ENCODE measurements at regions not wholly inside any gene's neighbourhood (a gene's known extent, or its start where the extent isn't known, plus 50 kb on each side); places are given as distances from the start of the nearest gene placed in this dataset.

DNA sequence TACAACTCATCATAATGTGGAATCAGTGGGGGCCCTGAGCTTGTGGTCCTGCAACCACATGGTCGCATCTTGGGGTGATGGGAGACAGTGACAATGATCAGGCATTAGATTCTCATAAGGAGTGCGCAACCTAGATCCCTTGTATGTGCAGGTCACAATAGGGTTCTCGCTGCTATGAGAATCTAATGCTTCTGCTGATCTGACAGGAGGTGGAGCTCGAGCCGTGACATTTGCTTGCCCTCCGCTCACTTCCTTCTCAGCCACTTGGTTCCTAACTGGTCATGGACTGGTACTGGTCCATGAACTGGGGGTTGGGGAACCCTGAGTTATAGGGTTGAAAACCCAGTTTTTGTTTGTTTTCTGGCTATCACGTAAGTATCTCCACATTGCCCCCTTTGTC lies 1290.9 kb upstream of the ATXN8OS start:
- TF ChIP-seq, protein P1, sequence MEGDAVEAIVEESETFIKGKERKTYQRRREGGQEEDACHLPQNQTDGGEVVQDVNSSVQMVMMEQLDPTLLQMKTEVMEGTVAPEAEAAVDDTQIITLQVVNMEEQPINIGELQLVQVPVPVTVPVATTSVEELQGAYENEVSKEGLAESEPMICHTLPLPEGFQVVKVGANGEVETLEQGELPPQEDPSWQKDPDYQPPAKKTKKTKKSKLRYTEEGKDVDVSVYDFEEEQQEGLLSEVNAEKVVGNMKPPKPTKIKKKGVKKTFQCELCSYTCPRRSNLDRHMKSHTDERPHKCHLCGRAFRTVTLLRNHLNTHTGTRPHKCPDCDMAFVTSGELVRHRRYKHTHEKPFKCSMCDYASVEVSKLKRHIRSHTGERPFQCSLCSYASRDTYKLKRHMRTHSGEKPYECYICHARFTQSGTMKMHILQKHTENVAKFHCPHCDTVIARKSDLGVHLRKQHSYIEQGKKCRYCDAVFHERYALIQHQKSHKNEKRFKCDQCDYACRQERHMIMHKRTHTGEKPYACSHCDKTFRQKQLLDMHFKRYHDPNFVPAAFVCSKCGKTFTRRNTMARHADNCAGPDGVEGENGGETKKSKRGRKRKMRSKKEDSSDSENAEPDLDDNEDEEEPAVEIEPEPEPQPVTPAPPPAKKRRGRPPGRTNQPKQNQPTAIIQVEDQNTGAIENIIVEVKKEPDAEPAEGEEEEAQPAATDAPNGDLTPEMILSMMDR (IDR thresholded peaks at IDR 0.05; ENCODE audit: insufficient read depth, low read length, poor library complexity, severe bottlenecking) = no peak
- TF ChIP-seq EZH2phosphoT487 (conservative IDR thresholded peaks at IDR 0.05; ENCODE audit: low read length) = no peak
- Histone ChIP-seq H3K9ac (ENCODE audit: low read length) (0 out of 2 replicates have a peak overlapping the region, but pooled peaks have one; percentile 2), H4K20me1 (ENCODE audit: low read depth, low read length) (no peaks in the 10 kb centered on the region), H3K36me3 (ENCODE audit: low read length) (no peaks in the 10 kb centered on the region; the same call in 1 of the 2 replicates), H3K4me3 (ENCODE audit: insufficient read depth, low read length, poor library complexity, severe bottlenecking) (peak overlapping the region; percentile 1), H3F3A (ENCODE audit: insufficient read depth) (no peaks in the 10 kb centered on the region), H3K4me2 (ENCODE audit: low read depth, low read length, poor library complexity, severe bottlenecking) (peak overlapping the region; percentile 29), H2AFZ (ENCODE audit: low read depth, low read length, severe bottlenecking) (peak overlapping the region; percentile 55), H3K27me3 (ENCODE audit: low read length) (no peaks in the 10 kb centered on the region), H3K9me3 (ENCODE audit: insufficient read depth, low read length) (no peaks in the 10 kb centered on the region), H3K79me2 (ENCODE audit: insufficient read depth, low read length) (no peaks in the 10 kb centered on the region), H3K27ac (ENCODE audit: low read depth, low read length) (no peak overlapping the region), H3K9me2 (replicated peaks; ENCODE audit: insufficient read depth, low read length) (no peaks in the 10 kb centered on the region)

DNA sequence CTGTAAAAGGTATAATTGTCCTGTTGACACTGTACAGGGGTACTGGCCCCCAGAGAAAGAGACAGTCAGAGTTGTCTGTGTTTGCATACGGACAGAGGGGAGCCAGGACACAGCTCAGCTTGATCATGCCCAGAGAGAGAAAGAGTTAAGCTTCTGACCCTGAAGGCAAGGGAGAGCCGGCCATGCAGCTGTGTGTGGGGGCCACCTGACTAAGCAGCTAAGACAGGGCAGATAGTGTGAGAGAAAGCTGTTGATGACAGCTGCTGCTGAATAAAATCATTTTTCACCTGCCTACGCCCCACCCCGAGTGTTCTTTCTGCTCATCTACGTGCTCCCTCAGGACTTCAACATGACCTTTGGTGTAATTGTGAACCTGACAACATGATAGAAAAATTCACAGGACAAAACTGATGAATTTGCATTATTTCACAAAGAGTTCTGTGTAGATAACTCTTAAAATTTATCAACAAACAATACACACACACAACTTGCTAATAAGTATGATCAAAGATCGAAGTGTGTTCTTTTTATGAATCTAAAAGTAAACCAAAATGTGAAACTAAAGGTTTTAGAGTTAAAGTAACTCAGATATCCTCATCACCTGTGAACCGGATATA lies 1294.3 kb upstream of the ATXN8OS start:
- H3K4me3 ChIP-seq (ENCODE audit: insufficient read depth, low read length, poor library complexity, severe bottlenecking) = no peak overlapping the region
- H3K4me2 ChIP-seq (ENCODE audit: low read depth, low read length, poor library complexity, severe bottlenecking) = no peak overlapping the region
- peak overlapping the region; percentile 8 for H2AFZ ChIP-seq (ENCODE audit: low read depth, low read length, severe bottlenecking)
- H3F3A ChIP-seq (ENCODE audit: insufficient read depth) = no peaks in the 10 kb centered on the region
- no peaks in the 10 kb centered on the region for H4K20me1 ChIP-seq (ENCODE audit: low read depth, low read length)
- H3K27me3 ChIP-seq (ENCODE audit: low read length) = no peaks in the 10 kb centered on the region
- no peaks in the 10 kb centered on the region for H3K9me3 ChIP-seq (ENCODE audit: insufficient read depth, low read length)
- H3K79me2 ChIP-seq (ENCODE audit: insufficient read depth, low read length) = no peaks in the 10 kb centered on the region
- H3K27ac ChIP-seq (ENCODE audit: low read depth, low read length) = no peak overlapping the region
- H3K9ac ChIP-seq (ENCODE audit: low read length) = no peak overlapping the region
- no peaks in the 10 kb centered on the region for H3K9me2 ChIP-seq (replicated peaks; ENCODE audit: insufficient read depth, low read length)
- no peak for TF ChIP-seq EZH2phosphoT487 (conservative IDR thresholded peaks at IDR 0.05; ENCODE audit: low read length)
- TF ChIP-seq, protein P1 (IDR thresholded peaks at IDR 0.05; ENCODE audit: insufficient read depth, low read length, poor library complexity, severe bottlenecking) = no peak
- no peaks in the 10 kb centered on the region; the same call in 1 of the 2 replicates for H3K36me3 ChIP-seq (ENCODE audit: low read length)

DNA sequence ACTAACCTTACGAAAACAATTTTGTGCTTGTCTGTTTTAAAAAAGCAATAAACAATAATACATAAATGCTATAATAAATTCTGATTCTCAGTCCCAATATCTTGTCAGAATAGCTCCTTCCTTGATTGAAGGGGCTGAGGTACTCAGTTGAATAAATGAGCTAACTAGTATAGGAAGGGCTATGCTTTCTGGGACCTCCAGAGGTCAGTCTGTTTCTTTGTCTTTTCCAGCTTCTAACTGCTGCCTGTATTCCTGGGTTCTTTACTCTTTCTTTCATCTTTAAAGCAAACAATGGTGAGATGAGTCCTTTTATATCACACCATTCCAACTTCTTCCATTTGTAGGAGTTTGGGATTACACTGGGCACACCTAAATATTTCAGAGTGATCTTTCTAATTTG lies 1297.0 kb upstream of the ATXN8OS start:
- Histone ChIP-seq H3K27me3 (ENCODE audit: low read length) (no peaks in the 10 kb centered on the region), H3K27ac (ENCODE audit: low read depth, low read length) (no peak overlapping the region), H4K20me1 (ENCODE audit: low read depth, low read length) (no peaks in the 10 kb centered on the region), H3K4me3 (ENCODE audit: insufficient read depth, low read length, poor library complexity, severe bottlenecking) (no peak overlapping the region), H3K9me2 (replicated peaks; ENCODE audit: insufficient read depth, low read length) (no peaks in the 10 kb centered on the region), H3K79me2 (ENCODE audit: insufficient read depth, low read length) (no peaks in the 10 kb centered on the region), H3K36me3 (ENCODE audit: low read length) (no peaks in the 10 kb centered on the region; the same call in 1 of the 2 replicates), H2AFZ (ENCODE audit: low read depth, low read length, severe bottlenecking) (no peak overlapping the region), H3F3A (ENCODE audit: insufficient read depth) (no peaks in the 10 kb centered on the region), H3K9ac (ENCODE audit: low read length) (no peak overlapping the region), H3K4me2 (ENCODE audit: low read depth, low read length, poor library complexity, severe bottlenecking) (no peak overlapping the region), H3K9me3 (ENCODE audit: insufficient read depth, low read length) (no peaks in the 10 kb centered on the region)
- TF ChIP-seq, protein P1 (IDR thresholded peaks at IDR 0.05; ENCODE audit: insufficient read depth, low read length, poor library complexity, severe bottlenecking) = no peak
- no peak for TF ChIP-seq EZH2phosphoT487 (conservative IDR thresholded peaks at IDR 0.05; ENCODE audit: low read length)
